K562 (cell line): ENCODE measurements at regions not wholly inside any gene's neighbourhood (a gene's known extent, or its start where the extent isn't known, plus 50 kb on each side); places are given as distances from the start of the nearest gene placed in this dataset.

Experiments
- DNMT1 ChIP-seq: fragments of 450-650 bp; IDR thresholded peaks from 2 replicates; pipeline ENCODE4 v1.6.1; 2016; ENCODE audit warnings: antibody characterized with exemption, mild to moderate bottlenecking
- E2F3 ChIP-seq: fragments of 250-450 bp; sonication (Bioruptor Pico); IDR thresholded peaks from 2 replicates; pipeline ENCODE4 v1.4.0; 2020; ENCODE audit warnings: mild to moderate bottlenecking
- FOXA3 ChIP-seq, 2 experiments: fragments of 450-650 bp in 1 of 2; sonication (generic) in 1 of 2; formaldehyde crosslinking; IDR thresholded peaks in 1 of 2; conservative IDR thresholded peaks in 1 of 2; 2 replicates each; pipeline versions ENCODE4 v1.4.0 to v1.8.0; 2020 to 2022; ENCODE audit warnings: mild to moderate bottlenecking in 2 of 2, missing genetic modification reagents in 1 of 2
- FOXJ3 ChIP-seq: sonication (generic); formaldehyde crosslinking; IDR thresholded peaks from 2 replicates; pipeline ENCODE4 v1.4.0; 2020; ENCODE audit warnings: mild to moderate bottlenecking, missing genetic modification reagents
- IRF9 ChIP-seq: fragments of 450-650 bp; IDR thresholded peaks from 2 replicates; pipeline ENCODE4 v1.6.1; 2016; ENCODE audit warnings: missing biosample characterization, missing genetic modification characterization
- MEF2A ChIP-seq: IDR thresholded peaks from 2 replicates; pipeline ENCODE4 v1.6.1; 2011; ENCODE audit warnings: low read depth, mild to moderate bottlenecking, low read length, moderate library complexity; ENCODE audit not compliant: control insufficient read depth
- NCOA1 ChIP-seq: fragments of 450-650 bp; IDR thresholded peaks from 2 replicates; pipeline ENCODE4 v1.6.1; 2016; ENCODE audit warnings: low read depth
- NFIX ChIP-seq: fragments of 250-450 bp; sonication (Bioruptor Pico); IDR thresholded peaks from 2 replicates; pipeline ENCODE4 v1.4.0; 2020; ENCODE audit warnings: low read depth, mild to moderate bottlenecking, moderate library complexity
- PBX2 ChIP-seq, 2 experiments: IDR thresholded peaks in 1 of 2; conservative IDR thresholded peaks in 1 of 2; 2 replicates each; pipeline ENCODE4 v1.6.1; 2016; ENCODE audit warnings: low read depth in 2 of 2, mild to moderate bottlenecking in 1 of 2, missing compliant biosample characterization in 1 of 2, missing genetic modification characterization in 1 of 2, moderate library complexity in 1 of 2
- PHTF2 ChIP-seq: fragments of 250-450 bp; sonication (Bioruptor Pico); IDR thresholded peaks from 2 replicates; pipeline ENCODE4 v1.5.0; 2021; ENCODE audit warnings: mild to moderate bottlenecking
- PKNOX1 ChIP-seq: fragments of 450-650 bp; IDR thresholded peaks from 2 replicates; pipeline ENCODE4 v1.6.1; 2016
- RAD21 ChIP-seq, 2 experiments: fragments of 250-450 bp in 1 of 2; fragments of 450-650 bp in 1 of 2; sonication (Bioruptor Pico) in 1 of 2; formaldehyde crosslinking in 1 of 2; IDR thresholded peaks in 1 of 2; conservative IDR thresholded peaks in 1 of 2; 2 replicates each; pipeline versions ENCODE4 v1.4.0 to v1.8.0; 2020 to 2022; ENCODE audit warnings: mild to moderate bottlenecking in 2 of 2, moderate library complexity in 1 of 2
- SMARCA4 ChIP-seq: fragments of 450-650 bp; IDR thresholded peaks from 2 replicates; pipeline ENCODE4 v1.6.1; 2016
- SOX6 ChIP-seq: fragments of 450-650 bp; IDR thresholded peaks from 2 replicates; pipeline ENCODE4 v1.6.1; 2014; ENCODE audit warnings: mild to moderate bottlenecking
- SP2 ChIP-seq: IDR thresholded peaks from 2 replicates; pipeline ENCODE4 v1.6.1; 2011; ENCODE audit warnings: mild to moderate bottlenecking, low read depth, low read length, moderate library complexity; ENCODE audit not compliant: poor library complexity, severe bottlenecking; ENCODE audit errors: extremely low read depth
- TAL1 ChIP-seq: fragments of 450-650 bp; IDR thresholded peaks from 2 replicates; pipeline ENCODE4 v1.6.1; 2016; ENCODE audit warnings: mild to moderate bottlenecking
- TOE1 ChIP-seq, 2 experiments: fragments of 450-650 bp in 1 of 2; sonication (generic) in 1 of 2; formaldehyde crosslinking in 1 of 2; IDR thresholded peaks; 2 replicates each; pipeline versions ENCODE4 v1.7.1 to v1.8.0; 2016 to 2022; ENCODE audit warnings: borderline replicate concordance in 2 of 2, mild to moderate bottlenecking in 2 of 2, antibody characterized with exemption in 1 of 2, inconsistent platforms in 1 of 2, low read depth in 1 of 2, missing genetic modification reagents in 1 of 2, moderate library complexity in 1 of 2
- ZBTB8A ChIP-seq: fragments of 450-650 bp; IDR thresholded peaks from 2 replicates; pipeline ENCODE4 v1.6.1; 2018; ENCODE audit warnings: mild to moderate bottlenecking, moderate library complexity; ENCODE audit not compliant: partially characterized antibody
- ZNF3 ChIP-seq: fragments of 250-450 bp; sonication (Bioruptor Pico); IDR thresholded peaks from 2 replicates; pipeline ENCODE4 v1.5.0; 2021; ENCODE audit warnings: mild to moderate bottlenecking, moderate library complexity
- ZNF511 ChIP-seq: sonication (generic); formaldehyde crosslinking; IDR thresholded peaks from 2 replicates; pipeline ENCODE4 v1.8.0; 2022; ENCODE audit warnings: mild to moderate bottlenecking, missing genetic modification reagents

GRCh38 chr2:217289907-217290280 is 430.0 kb upstream of the TNP1 start (continued):
- TF ChIP-seq PBX2 (CRISPR knock-in tag; IDR thresholded peaks at IDR 0.05; ENCODE audit: low read depth) (peak; percentile 36; the same call in 1 of the 2 replicates), PBX2 (tag; conservative IDR thresholded peaks at IDR 0.05; ENCODE audit: low read depth) (peak; percentile 96), FOXA3 (CRISPR knock-in tag; conservative IDR thresholded peaks at IDR 0.05 in 1 of 2, IDR thresholded peaks at IDR 0.05 in 1 of 2) (peak; percentile 96 to 98), TAL1 (peak; percentile 52), NCOA1 (no peak), PHTF2 (no peak), IRF9 (tag) (no peak), SMARCA4 (peak; percentile 39; the same call in 1 of the 2 replicates), PKNOX1 (peak; percentile 75), RAD21 (CRISPR knock-in tag; conservative IDR thresholded peaks at IDR 0.05 in 1 of 2, IDR thresholded peaks at IDR 0.05 in 1 of 2) (0 out of 4 replicates have a peak, but pooled peaks of 1 of the 2 experiments have one; percentile 12), NFIX (CRISPR knock-in tag) (no peak), SP2 (no peak), ZBTB8A (no peak), MEF2A (no peak), TOE1 (IDR thresholded peaks at IDR 0.05; ENCODE audit: borderline replicate concordance) (no peak), TOE1 (CRISPR knock-in tag; IDR thresholded peaks at IDR 0.05; ENCODE audit: borderline replicate concordance, low read depth) (no peak), E2F3 (CRISPR knock-in tag) (no peak), ZNF511 (no peak), ZNF3 (CRISPR knock-in tag) (no peak), FOXJ3 (CRISPR knock-in tag) (no peak), SOX6 (peak; percentile 34; the same call in 1 of the 2 replicates), DNMT1 (no peak)
- TF ChIP-seq, all 486 proteins: peak for 19
